GM12878 (cell line): ENCODE measurements at regions not wholly inside any gene's neighbourhood (a gene's known extent, or its start where the extent isn't known, plus 50 kb on each side); places are given as distances from the start of the nearest gene placed in this dataset.

Experiments
- ATAC-seq: fragments of 200-7000 bp; cut with Tn5 transposase; 3 replicates; pipeline ENCODE4 v1.9.1; 2020; ENCODE audit warnings: mild to moderate bottlenecking, moderate library complexity
- BruUV-seq: library from RNA; stranded (reverse); fragments of 400-500 nt; replicated peaks from 2 replicates; lab custom pipeline; 2021; lab: Mats Ljungman, UMichigan
- CTCF ChIA-PET: fragments of 300-600 bp; sonication (Branson Sonifier 250); formaldehyde crosslinking; extraction: SDS; loops from one replicate; lab custom pipeline; 2021; ENCODE audit warnings: inconsistent platforms; lab: Yijun Ruan, JAX
- POLR2A ChIA-PET: fragments of 350-600 bp; formaldehyde crosslinking; extraction: SDS; loops from one replicate; lab custom pipeline; 2021; ENCODE audit warnings: inconsistent platforms; lab: Charles Lee
- RAD21 ChIA-PET: fragments of 300-600 bp; sonication (Branson Sonifier 250); formaldehyde crosslinking; loops from one replicate; lab custom pipeline; 2023; ENCODE audit warnings: antibody characterized with exemption; ENCODE audit not compliant: unreplicated experiment; lab: Charles Lee
- SMC1A ChIA-PET: fragments of 300-600 bp; sonication (Branson Sonifier 250); formaldehyde crosslinking; loops from one replicate; lab custom pipeline; 2023; ENCODE audit not compliant: unreplicated experiment, uncharacterized antibody; lab: Charles Lee
- DNase-seq: peaks from one replicate; pipeline ENCODE4 v3.0.0-alpha.2; 2011; ENCODE audit warnings: low read depth, low spot score
- FAIRE-seq: peaks from 3 replicates; lab custom pipeline; 2011; peaks lifted over from hg19 to GRCh38; lab: Jason Lieb, UNC
- H2AFZ ChIP-seq: 2 replicates; pipeline ENCODE4 v1.6.0; 2011; ENCODE audit warnings: low read depth, low read length, control low read depth; ENCODE audit not compliant: control insufficient read depth
- H3K27ac ChIP-seq: 2 replicates; pipeline ENCODE4 v1.5.1; 2011; ENCODE audit warnings: control low read depth; ENCODE audit not compliant: control insufficient read depth, insufficient read depth
- H3K27me3 ChIP-seq, 2 experiments: replicated peaks in 1 of 2; 2 replicates each; pipeline versions ENCODE4 v1.6.0 to v1.6.1; 2011; ENCODE audit warnings: low read length in 1 of 2; ENCODE audit not compliant: control insufficient read depth in 2 of 2, insufficient read depth in 2 of 2
- H3K36me3 ChIP-seq, 2 experiments: 2 replicates each; pipeline ENCODE4 v1.5.1; 2011; ENCODE audit warnings: low read length in 1 of 2; ENCODE audit not compliant: control insufficient read depth in 2 of 2, insufficient read depth in 2 of 2
- H3K4me1 ChIP-seq: 2 replicates; pipeline ENCODE4 v1.6.1; 2011; ENCODE audit warnings: mild to moderate bottlenecking, low read length, moderate library complexity, mixed read lengths; ENCODE audit not compliant: control insufficient read depth, insufficient read depth
- H3K4me2 ChIP-seq: 2 replicates; pipeline ENCODE4 v1.6.0; 2011; ENCODE audit warnings: control low read depth; ENCODE audit not compliant: control insufficient read depth, insufficient read depth
- H3K4me3 ChIP-seq: fragments of 200-600 bp; sonication (generic); 2 replicates; pipeline ENCODE4 v1.5.1; 2016
- H3K79me2 ChIP-seq: 2 replicates; pipeline ENCODE4 v1.6.0; 2011; ENCODE audit warnings: low read length; ENCODE audit not compliant: control insufficient read depth, insufficient read depth
- H3K9ac ChIP-seq: 2 replicates; pipeline ENCODE4 v1.8.0; 2011; ENCODE audit warnings: low read length, control low read depth, mixed read lengths; ENCODE audit not compliant: control insufficient read depth, insufficient read depth
- H3K9me3 ChIP-seq: replicated peaks from 3 replicates; pipeline ENCODE4 v1.5.1; 2011; ENCODE audit warnings: mild to moderate bottlenecking, low read length; ENCODE audit not compliant: control insufficient read depth, insufficient read depth
- H4K20me1 ChIP-seq: 2 replicates; pipeline ENCODE4 v1.6.0; 2011; ENCODE audit not compliant: control insufficient read depth, insufficient read depth
- BACH1 ChIP-seq: fragments of 450-650 bp; IDR thresholded peaks from 2 replicates; pipeline ENCODE4 v1.6.1; 2017; ENCODE audit warnings: mild to moderate bottlenecking, borderline replicate concordance
- FOXK2 ChIP-seq: fragments of 450-650 bp; IDR thresholded peaks from 2 replicates; pipeline ENCODE4 v1.6.1; 2017; ENCODE audit warnings: mild to moderate bottlenecking, moderate library complexity
- MEF2A ChIP-seq: IDR thresholded peaks from 2 replicates; pipeline ENCODE4 v1.6.1; 2011; ENCODE audit warnings: low read depth, mild to moderate bottlenecking, low read length, moderate library complexity; ENCODE audit not compliant: insufficient read depth
- MTA3 ChIP-seq: IDR thresholded peaks from 2 replicates; pipeline ENCODE4 v1.6.1; 2012; ENCODE audit warnings: low read length, inconsistent platforms, borderline replicate concordance
- MXI1 ChIP-seq: fragments of 150-350 bp; IDR thresholded peaks from 2 replicates; pipeline ENCODE4 v1.6.1; 2011; ENCODE audit warnings: low read depth, mild to moderate bottlenecking, inconsistent platforms, low read length, improper control_type of control experiment
- RFX5 ChIP-seq: IDR thresholded peaks from 2 replicates; pipeline ENCODE4 v1.6.1; 2011; ENCODE audit warnings: low read depth, low read length, improper control_type of control experiment
- TCF12 ChIP-seq: IDR thresholded peaks from 2 replicates; pipeline ENCODE4 v1.6.1; 2011; ENCODE audit warnings: low read depth, mild to moderate bottlenecking, low read length
- TCF7 ChIP-seq: IDR thresholded peaks from 2 replicates; pipeline ENCODE4 v1.6.1; 2014; ENCODE audit warnings: antibody characterized with exemption, borderline replicate concordance
- ZNF384 ChIP-seq: IDR thresholded peaks from 2 replicates; pipeline ENCODE4 v1.6.1; 2012; ENCODE audit warnings: low read depth, mild to moderate bottlenecking, low read length, improper control_type of control experiment, borderline replicate concordance
- WGBS: methylation state at CpG from one replicate; pipeline ENCODE4 v1.1.6; 2016; ENCODE audit warnings: low lambda C conversion rate; ENCODE audit not compliant: insufficient replicate concordance, insufficient coverage; ENCODE audit errors: missing lambda C conversion rate; 5-methylcytosine and 5-hydroxymethylcytosine counted together
- in situ Hi-C: fragments of 300-500 bp; cut with MboI; formaldehyde crosslinking; loops from 9 replicates; pipeline ENCODE4 v1.14.3; 2018; ENCODE audit warnings: mixed read lengths
- intact Hi-C: fragments of 100-400 bp; cut with micrococcal nuclease; formaldehyde crosslinking; loops from one replicate; pipeline ENCODE4 v1.14.2; 2022; ENCODE audit not compliant: unreplicated experiment
- TF ChIP-seq, protein P1 (sequence below): IDR thresholded peaks from 2 replicates; pipeline ENCODE4 v1.6.1; 2012; ENCODE audit warnings: low read depth, low read length, improper control_type of control experiment
- TF ChIP-seq, protein P2 (sequence below): IDR thresholded peaks from 2 replicates; pipeline ENCODE4 v1.6.1; 2012; ENCODE audit warnings: improper control_type of control experiment, low read depth, low read length; ENCODE audit not compliant: insufficient replicate concordance
- TF ChIP-seq, protein P3 (sequence below): fragments of 450-650 bp; IDR thresholded peaks from 2 replicates; pipeline ENCODE4 v1.6.1; 2016; ENCODE audit warnings: mild to moderate bottlenecking

GRCh38 chr5:43772458-43772763 is 169.4 kb downstream of the NNT start:
- Histone ChIP-seq H3K4me1 (no peaks in the 10 kb centered on the region), H3K4me2 (no peak overlapping the region), H2AFZ (no peak overlapping the region), H3K79me2 (no peaks in the 10 kb centered on the region), H3K27me3 (no peaks in the 10 kb centered on the region), H3K27ac (no peak overlapping the region), H3K9ac (no peak overlapping the region), H4K20me1 (no peaks in the 10 kb centered on the region), H3K4me3 (no peak overlapping the region), H3K36me3 (no peaks in the 10 kb centered on the region), H3K9me3 (no peaks in the 10 kb centered on the region)
- DNase-seq (no peak), FAIRE-seq (no peak), ATAC-seq (no peak)
- BruUV-seq: no TSS peak
- ChIA-PET POLR2A (no interaction called here), SMC1A (no interaction called here), RAD21 (no interaction called here), CTCF (no interaction called here)
- intact Hi-C loops: no loop called here
- 64% methylated on average over 1 of the region's 1 CpG for WGBS
- no peak for TF ChIP-seq TCF7
- TF ChIP-seq ZNF384: no peak
- TF ChIP-seq RFX5: no peak
- TF ChIP-seq, protein P1, sequence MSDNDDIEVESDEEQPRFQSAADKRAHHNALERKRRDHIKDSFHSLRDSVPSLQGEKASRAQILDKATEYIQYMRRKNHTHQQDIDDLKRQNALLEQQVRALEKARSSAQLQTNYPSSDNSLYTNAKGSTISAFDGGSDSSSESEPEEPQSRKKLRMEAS: no peak
- no peak for TF ChIP-seq FOXK2
- TF ChIP-seq MEF2A: no peak
- TF ChIP-seq BACH1: no peak
- TF ChIP-seq MXI1: no peak
- TF ChIP-seq, protein P2, sequence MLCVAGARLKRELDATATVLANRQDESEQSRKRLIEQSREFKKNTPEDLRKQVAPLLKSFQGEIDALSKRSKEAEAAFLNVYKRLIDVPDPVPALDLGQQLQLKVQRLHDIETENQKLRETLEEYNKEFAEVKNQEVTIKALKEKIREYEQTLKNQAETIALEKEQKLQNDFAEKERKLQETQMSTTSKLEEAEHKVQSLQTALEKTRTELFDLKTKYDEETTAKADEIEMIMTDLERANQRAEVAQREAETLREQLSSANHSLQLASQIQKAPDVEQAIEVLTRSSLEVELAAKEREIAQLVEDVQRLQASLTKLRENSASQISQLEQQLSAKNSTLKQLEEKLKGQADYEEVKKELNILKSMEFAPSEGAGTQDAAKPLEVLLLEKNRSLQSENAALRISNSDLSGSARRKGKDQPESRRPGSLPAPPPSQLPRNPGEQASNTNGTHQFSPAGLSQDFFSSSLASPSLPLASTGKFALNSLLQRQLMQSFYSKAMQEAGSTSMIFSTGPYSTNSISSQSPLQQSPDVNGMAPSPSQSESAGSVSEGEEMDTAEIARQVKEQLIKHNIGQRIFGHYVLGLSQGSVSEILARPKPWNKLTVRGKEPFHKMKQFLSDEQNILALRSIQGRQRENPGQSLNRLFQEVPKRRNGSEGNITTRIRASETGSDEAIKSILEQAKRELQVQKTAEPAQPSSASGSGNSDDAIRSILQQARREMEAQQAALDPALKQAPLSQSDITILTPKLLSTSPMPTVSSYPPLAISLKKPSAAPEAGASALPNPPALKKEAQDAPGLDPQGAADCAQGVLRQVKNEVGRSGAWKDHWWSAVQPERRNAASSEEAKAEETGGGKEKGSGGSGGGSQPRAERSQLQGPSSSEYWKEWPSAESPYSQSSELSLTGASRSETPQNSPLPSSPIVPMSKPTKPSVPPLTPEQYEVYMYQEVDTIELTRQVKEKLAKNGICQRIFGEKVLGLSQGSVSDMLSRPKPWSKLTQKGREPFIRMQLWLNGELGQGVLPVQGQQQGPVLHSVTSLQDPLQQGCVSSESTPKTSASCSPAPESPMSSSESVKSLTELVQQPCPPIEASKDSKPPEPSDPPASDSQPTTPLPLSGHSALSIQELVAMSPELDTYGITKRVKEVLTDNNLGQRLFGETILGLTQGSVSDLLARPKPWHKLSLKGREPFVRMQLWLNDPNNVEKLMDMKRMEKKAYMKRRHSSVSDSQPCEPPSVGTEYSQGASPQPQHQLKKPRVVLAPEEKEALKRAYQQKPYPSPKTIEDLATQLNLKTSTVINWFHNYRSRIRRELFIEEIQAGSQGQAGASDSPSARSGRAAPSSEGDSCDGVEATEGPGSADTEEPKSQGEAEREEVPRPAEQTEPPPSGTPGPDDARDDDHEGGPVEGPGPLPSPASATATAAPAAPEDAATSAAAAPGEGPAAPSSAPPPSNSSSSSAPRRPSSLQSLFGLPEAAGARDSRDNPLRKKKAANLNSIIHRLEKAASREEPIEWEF: no peak
- TF ChIP-seq, protein P3, sequence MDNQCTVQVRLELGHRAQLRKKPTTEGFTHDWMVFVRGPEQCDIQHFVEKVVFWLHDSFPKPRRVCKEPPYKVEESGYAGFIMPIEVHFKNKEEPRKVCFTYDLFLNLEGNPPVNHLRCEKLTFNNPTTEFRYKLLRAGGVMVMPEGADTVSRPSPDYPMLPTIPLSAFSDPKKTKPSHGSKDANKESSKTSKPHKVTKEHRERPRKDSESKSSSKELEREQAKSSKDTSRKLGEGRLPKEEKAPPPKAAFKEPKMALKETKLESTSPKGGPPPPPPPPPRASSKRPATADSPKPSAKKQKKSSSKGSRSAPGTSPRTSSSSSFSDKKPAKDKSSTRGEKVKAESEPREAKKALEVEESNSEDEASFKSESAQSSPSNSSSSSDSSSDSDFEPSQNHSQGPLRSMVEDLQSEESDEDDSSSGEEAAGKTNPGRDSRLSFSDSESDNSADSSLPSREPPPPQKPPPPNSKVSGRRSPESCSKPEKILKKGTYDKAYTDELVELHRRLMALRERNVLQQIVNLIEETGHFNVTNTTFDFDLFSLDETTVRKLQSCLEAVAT: no peak
- no peak for TF ChIP-seq MTA3
- no peak for TF ChIP-seq TCF12
- in situ Hi-C loops: no loop called here
